ENCODE measurements at regions not wholly inside any gene's neighbourhood (a gene's known extent, or its start where the extent isn't known, plus 50 kb on each side); places are given as distances from the start of the nearest gene placed in this dataset.

DNA sequence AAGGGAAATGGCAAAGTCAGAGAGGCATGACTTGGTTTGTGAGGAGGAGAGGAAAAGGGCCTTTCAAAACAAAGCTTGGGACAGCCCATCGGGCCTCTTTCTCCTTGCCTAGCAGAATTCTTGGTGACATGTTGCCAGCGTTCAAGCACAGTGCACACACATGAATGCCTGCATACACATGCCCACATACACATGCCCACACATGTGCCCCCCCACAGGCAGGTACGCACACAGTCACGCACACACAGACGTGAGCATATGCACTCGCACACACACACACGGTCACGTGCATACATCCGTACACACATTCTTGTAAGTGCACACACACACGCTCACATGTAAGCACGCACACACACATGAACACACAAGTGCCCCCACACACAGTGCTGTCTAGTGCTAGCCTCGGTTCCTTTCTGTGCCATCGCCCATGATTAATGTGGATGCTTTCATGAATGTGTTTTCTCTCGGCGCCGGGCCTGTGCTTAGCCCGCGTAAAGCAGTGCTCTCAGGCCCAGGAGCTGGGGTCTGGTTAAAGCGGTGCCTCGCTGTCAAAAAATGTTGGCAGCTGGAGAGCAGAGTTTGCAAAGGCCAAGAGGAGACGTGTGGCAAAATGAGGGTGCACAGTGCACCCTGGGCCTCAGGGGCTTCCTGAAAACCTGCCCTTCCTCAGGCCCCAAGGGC is 328.8 kb upstream of the DIO3 start:
- H3K27ac ChIP-seq, result no peak overlapping the region
- no peak overlapping the region for H3K4me3 ChIP-seq
- 73 to 80% (median 76%) methylated on average over 21 of the region's 21 CpGs for WGBS, 5 donors
- peaks cover 0 to 25% (median 5%) of the 10 kb centered on the region in 3 donors for H3K27me3 ChIP-seq
- peaks cover 0 to 7% (median 0%) of the 10 kb centered on the region in 4 donors for H3K4me1 ChIP-seq
- H3K9me3 ChIP-seq, result no peaks in the 10 kb centered on the region
- no peak for TF ChIP-seq POLR2AphosphoS5 (IDR thresholded peaks at IDR 0.05)
- TF ChIP-seq, protein P1, sequence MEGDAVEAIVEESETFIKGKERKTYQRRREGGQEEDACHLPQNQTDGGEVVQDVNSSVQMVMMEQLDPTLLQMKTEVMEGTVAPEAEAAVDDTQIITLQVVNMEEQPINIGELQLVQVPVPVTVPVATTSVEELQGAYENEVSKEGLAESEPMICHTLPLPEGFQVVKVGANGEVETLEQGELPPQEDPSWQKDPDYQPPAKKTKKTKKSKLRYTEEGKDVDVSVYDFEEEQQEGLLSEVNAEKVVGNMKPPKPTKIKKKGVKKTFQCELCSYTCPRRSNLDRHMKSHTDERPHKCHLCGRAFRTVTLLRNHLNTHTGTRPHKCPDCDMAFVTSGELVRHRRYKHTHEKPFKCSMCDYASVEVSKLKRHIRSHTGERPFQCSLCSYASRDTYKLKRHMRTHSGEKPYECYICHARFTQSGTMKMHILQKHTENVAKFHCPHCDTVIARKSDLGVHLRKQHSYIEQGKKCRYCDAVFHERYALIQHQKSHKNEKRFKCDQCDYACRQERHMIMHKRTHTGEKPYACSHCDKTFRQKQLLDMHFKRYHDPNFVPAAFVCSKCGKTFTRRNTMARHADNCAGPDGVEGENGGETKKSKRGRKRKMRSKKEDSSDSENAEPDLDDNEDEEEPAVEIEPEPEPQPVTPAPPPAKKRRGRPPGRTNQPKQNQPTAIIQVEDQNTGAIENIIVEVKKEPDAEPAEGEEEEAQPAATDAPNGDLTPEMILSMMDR (IDR thresholded peaks at IDR 0.05), result no peak
- no peak for TF ChIP-seq EP300 (IDR thresholded peaks at IDR 0.05)
- no peak for TF ChIP-seq POLR2A (IDR thresholded peaks at IDR 0.05)
- DNase-seq, result no peak
- H3K36me3 ChIP-seq, result no peaks in the 10 kb centered on the region
- intact Hi-C loops (cut with DNase I; ENCODE audit: low total_unique reads), result no loop called here

DNA sequence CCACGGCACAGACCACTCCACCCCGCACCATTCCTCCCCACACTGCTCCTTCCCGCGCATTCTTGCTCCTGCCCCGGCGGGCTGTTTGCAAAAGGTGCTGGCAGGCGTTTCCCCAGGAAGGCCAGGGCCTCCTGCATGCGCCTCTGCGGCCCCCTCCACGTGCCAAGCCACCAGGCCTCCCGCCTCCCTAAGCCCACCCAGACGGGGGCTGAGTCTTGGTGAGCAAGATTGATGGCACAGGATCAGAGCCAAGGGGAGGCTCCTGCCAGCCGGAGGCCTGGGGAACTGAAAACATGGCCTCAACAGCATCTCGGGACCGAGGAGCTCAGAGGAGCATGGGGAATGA is 328.3 kb upstream of the DIO3 start:
- H3K27ac ChIP-seq, result no peak overlapping the region
- intact Hi-C loops (cut with DNase I; ENCODE audit: low total_unique reads), result no loop called here

DNA sequence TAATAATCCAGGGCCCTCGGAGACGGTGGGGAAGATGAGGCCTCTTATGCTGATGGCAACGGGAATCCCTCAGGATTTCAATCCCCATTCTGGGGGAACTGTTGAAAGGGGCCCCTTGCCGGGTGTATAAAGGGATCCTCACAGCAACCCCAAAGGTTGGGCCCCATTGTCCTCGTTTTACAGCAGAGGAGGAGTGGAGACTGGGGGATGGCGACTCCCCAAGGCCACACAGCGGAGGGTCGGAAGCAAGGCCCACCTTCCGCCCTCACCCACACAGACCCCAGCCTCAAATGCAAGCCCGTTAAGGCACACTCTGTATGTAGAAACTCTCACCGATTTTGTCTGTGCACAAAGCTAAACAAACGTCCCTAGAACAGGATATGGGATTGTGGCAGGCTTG is 327.9 kb upstream of the DIO3 start:
- TF ChIP-seq POLR2A (IDR thresholded peaks at IDR 0.05), result no peak
- TF ChIP-seq EP300 (IDR thresholded peaks at IDR 0.05), result no peak
- Histone ChIP-seq H3K4me3 (no peak overlapping the region), H3K36me3 (no peaks in the 10 kb centered on the region), H3K4me1 (peaks cover 0 to 7% (median 0%) of the 10 kb centered on the region in 4 donors), H3K9me3 (no peaks in the 10 kb centered on the region), H3K27ac (no peak overlapping the region), H3K27me3 (peaks cover 0 to 30% (median 5%) of the 10 kb centered on the region in 3 donors)
- intact Hi-C loops (cut with DNase I; ENCODE audit: low total_unique reads), result no loop called here
- 61 to 75% (median 66%) methylated on average over 9 to 12 of the region's 12 CpGs for WGBS, 5 donors
- DNase-seq, result no peak

More for the DNA sequence above, 328.3 kb upstream of the DIO3 start:
- TF ChIP-seq POLR2A (IDR thresholded peaks at IDR 0.05) (no peak), EP300 (IDR thresholded peaks at IDR 0.05) (no peak), POLR2AphosphoS5 (IDR thresholded peaks at IDR 0.05) (no peak)
- TF ChIP-seq, protein P1 (IDR thresholded peaks at IDR 0.05), result no peak
- Histone ChIP-seq H3K36me3 (no peaks in the 10 kb centered on the region), H3K4me3 (no peak overlapping the region), H3K9me3 (no peaks in the 10 kb centered on the region), H3K4me1 (peaks cover 0 to 7% (median 0%) of the 10 kb centered on the region in 4 donors), H3K27me3 (peaks cover 0 to 27% (median 5%) of the 10 kb centered on the region in 3 donors)
- peak in 1 of 2 donors; percentile 67 for DNase-seq
- 36 to 45% (median 41%) methylated on average over 9 to 15 of the region's 15 CpGs for WGBS, 5 donors

DNA sequence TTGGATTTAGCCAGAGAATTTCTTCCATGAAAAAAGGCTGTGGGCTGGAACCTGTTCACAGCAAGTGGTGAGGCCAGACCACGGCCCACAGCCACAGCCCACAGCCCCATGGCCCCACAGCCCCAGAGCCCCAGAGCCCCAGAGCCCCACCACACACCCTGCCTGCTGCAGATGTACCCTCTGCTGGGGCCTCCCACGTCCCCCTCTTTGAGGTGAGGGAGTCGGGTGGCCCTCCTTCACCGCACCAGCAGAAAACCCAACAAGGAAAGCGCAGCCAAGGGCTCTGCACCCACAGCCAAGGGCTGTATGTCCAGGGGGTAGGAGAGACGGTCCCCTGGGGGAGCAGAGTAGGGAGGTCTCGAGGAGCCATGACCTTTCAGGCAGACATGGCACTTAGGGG is 327.5 kb upstream of the DIO3 start:
- H3K9me3 ChIP-seq, result no peaks in the 10 kb centered on the region
- no peak overlapping the region for H3K27ac ChIP-seq
- no peak overlapping the region for H3K4me3 ChIP-seq
- 58 to 79% (median 67%) methylated on average over 6 to 7 of the region's 7 CpGs for WGBS, 5 donors
- intact Hi-C loops (cut with DNase I; ENCODE audit: low total_unique reads), result no loop called here
- H3K36me3 ChIP-seq, result no peaks in the 10 kb centered on the region
- H3K4me1 ChIP-seq, result peaks cover 0 to 7% (median 0%) of the 10 kb centered on the region in 4 donors
- no peak for DNase-seq
- TF ChIP-seq POLR2A (IDR thresholded peaks at IDR 0.05) (no peak), EP300 (IDR thresholded peaks at IDR 0.05) (no peak), POLR2AphosphoS5 (IDR thresholded peaks at IDR 0.05) (no peak)
- TF ChIP-seq, protein P1 (IDR thresholded peaks at IDR 0.05), result no peak
- peaks cover 0 to 31% (median 5%) of the 10 kb centered on the region in 3 donors for H3K27me3 ChIP-seq
